Tibial nerve (tissue), 4 donors: ENCODE measurements at regions not wholly inside any gene's neighbourhood (a gene's known extent, or its start where the extent isn't known, plus 50 kb on each side); places are given as distances from the start of the nearest gene placed in this dataset.

Experiments used
- EP300 ChIP-seq, 2 donors: sonication (generic); formaldehyde crosslinking; IDR thresholded peaks; one replicate each; pipeline ENCODE4 v1.6.1; 2017; ENCODE audit warnings: antibody characterized with exemption in 2 of 2, mild to moderate bottlenecking in 1 of 2
- POLR2A ChIP-seq, 2 donors: fragments of 450-650 bp; IDR thresholded peaks; one replicate each; pipeline ENCODE4 v1.6.1; 2017; ENCODE audit warnings: antibody characterized with exemption in 2 of 2, mild to moderate bottlenecking in 2 of 2, moderate library complexity in 2 of 2
- TF ChIP-seq, protein P1 (sequence below), 5 experiments: fragments of 200-600 bp in 3 of 5; fragments of 450-650 bp in 2 of 5; sonication (generic) in 3 of 5; IDR thresholded peaks; one replicate each; pipeline ENCODE4 v1.5.1; 2016 to 2019; ENCODE audit warnings: antibody characterized with exemption in 5 of 5, mild to moderate bottlenecking in 3 of 5, moderate library complexity in 2 of 5

DNA sequence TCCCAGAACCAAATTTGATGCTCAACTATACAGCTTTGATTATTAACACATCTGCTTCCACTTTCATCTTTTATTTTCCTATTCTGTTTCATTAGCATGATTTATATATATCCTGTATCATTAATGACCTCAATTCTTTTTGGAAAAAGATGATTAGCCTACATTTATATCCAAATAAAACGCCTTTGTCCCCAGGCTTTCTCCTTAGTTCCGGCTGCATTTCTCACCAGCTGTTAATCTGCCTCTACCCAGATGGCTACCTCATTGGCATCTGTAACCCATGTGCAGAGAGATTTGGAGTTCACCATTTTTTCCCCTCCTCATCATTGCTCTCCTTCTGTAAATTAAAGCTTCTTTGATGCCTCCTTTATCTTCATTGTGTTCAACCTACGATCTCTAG is 336.8 kb upstream of the RGS6 start:
- TF ChIP-seq, protein P1, sequence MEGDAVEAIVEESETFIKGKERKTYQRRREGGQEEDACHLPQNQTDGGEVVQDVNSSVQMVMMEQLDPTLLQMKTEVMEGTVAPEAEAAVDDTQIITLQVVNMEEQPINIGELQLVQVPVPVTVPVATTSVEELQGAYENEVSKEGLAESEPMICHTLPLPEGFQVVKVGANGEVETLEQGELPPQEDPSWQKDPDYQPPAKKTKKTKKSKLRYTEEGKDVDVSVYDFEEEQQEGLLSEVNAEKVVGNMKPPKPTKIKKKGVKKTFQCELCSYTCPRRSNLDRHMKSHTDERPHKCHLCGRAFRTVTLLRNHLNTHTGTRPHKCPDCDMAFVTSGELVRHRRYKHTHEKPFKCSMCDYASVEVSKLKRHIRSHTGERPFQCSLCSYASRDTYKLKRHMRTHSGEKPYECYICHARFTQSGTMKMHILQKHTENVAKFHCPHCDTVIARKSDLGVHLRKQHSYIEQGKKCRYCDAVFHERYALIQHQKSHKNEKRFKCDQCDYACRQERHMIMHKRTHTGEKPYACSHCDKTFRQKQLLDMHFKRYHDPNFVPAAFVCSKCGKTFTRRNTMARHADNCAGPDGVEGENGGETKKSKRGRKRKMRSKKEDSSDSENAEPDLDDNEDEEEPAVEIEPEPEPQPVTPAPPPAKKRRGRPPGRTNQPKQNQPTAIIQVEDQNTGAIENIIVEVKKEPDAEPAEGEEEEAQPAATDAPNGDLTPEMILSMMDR (IDR thresholded peaks at IDR 0.05): no peak
- TF ChIP-seq EP300 (IDR thresholded peaks at IDR 0.05): no peak
- no peak for TF ChIP-seq POLR2A (IDR thresholded peaks at IDR 0.05)
